HG02981 (cell line): ENCODE measurements at regions not wholly inside any gene's neighbourhood (a gene's known extent, or its start where the extent isn't known, plus 50 kb on each side); places are given as distances from the start of the nearest gene placed in this dataset.
"Not testable (repeated sequence)": the region's sequence is repeated elsewhere in the genome, so short reads cannot be mapped to it uniquely, and the experiment has no call there.

ENCODE experiments used
- ATAC-seq: cut with Tn5 transposase; IDR thresholded peaks from one replicate; pipeline ENCODE4 v1.9.1; 2021; ENCODE audit warnings: mild to moderate bottlenecking, moderate library complexity; ENCODE audit not compliant: unreplicated experiment

DNA sequence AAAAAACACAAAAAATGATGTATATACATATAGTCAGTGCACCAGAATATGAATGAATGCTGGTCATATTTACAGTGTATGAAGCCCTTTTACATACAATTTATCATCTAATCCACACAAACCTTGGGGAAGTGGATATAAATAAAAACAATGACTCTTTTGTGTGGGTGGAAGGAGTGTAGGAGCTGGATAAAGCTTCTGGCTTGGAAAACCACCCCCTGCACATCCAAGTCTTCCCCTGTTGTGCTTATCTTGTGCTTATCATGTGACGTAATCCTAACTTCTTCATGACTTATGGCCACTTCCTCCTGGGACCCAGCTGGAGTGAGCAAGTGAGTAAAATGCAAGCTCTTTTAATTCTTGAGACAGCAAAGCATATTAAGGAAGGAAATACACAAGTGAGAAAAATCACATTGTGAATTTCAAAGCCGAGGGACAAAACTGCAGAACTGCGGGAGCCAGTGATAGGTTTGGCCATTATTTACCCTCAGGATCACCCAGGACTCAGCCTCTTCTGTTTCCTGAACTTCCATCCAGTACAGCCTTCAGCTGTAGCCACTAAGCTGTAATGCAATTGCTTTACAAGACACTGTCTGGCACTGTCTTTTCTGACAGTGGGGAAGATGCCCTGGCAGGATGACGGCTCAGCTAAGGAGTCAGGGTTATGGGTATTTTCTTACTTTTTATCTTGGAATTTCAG, 104.0 kb upstream of the PPM1J start:
- ATAC-seq, result no peak

GRCh38 chr1:112817555-112818373, 102.6 kb upstream of the PPM1J start:
- ATAC-seq, result no peak

DNA sequence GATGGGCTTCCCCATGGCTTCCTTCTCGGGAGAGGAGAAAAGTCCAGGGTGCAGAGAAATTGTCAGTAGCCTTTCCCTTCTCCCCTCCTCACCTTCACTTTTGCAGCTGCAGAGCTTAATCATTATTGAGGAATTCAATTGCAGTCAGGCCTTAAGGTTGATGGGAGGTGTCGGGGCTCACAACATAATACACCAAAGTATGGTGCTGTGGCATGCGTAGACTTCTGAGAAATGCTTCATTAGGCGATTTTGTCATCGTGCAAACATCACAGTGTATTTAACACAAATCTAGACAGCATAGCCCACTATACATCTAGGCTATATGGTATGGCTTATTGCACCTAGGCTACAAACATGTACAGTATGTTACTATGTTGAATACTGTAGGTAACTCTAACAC, 100.2 kb upstream of the PPM1J start:
- no peak for ATAC-seq

GRCh38 chr1:112814645-112815044, 99.5 kb upstream of the PPM1J start:
- not testable (repeated sequence) for ATAC-seq

- ATAC-seq, result peak; percentile 48
Measured at GRCh38 chr1:112808861-112809684, 93.9 kb upstream of the PPM1J start.

DNA sequence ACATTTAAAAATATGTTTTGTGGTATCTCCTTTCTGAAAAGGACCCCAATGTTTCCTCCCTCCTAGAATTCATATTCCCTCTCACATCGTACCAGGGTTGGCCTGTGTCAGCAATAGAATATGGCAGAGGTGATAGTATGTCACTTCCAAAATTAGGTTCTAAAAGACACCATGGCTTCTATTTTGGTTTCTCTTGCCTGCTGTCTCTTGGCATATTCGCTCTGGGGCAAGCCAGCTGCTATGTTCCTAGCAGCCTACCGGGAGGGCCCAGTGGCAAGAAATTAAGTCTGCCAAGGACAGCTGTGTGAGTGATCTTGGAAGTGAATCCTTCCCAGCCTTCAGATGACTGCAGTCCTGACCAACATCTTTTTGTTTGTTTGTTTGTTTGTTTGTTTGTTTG, 92.9 kb upstream of the PPM1J start:
- ATAC-seq, result no peak

GRCh38 chr1:112807117-112807516, 92.0 kb upstream of the PPM1J start:
- no peak for ATAC-seq

DNA sequence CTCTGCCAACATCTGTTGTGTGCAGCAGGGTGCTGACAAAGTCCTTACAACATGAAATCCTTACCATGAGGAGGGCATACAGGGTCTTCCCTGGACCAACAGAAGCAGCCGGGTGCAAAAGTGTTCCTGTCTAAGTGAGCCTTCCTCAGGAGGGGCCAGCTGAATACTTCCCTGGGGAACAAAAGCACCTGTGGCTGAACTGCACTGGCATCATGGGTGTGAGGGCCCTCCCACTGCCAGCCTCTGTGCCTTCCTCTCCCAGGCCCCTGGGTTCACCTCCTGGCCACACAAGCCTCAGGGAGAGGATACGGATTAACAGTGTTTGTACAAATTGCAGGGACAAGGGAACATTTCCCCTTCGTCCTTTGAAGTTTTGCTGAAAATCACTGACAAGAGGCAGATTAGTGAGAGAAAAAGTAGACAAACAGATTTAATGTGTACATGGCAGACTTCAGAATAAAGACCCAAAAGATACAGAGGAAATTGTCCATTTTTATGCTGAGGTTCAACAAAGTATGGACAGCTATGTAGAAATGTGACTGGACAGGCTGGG, 91.0 kb upstream of the PPM1J start:
- no peak for ATAC-seq

- ATAC-seq, result no peak
Measured at GRCh38 chr1:112805155-112805853, 90.2 kb upstream of the PPM1J start.

- no peak for ATAC-seq
Measured at GRCh38 chr1:112803906-112804762, 89.0 kb upstream of the PPM1J start.

- ATAC-seq, result no peak
Measured at GRCh38 chr1:112800289-112800688, 85.2 kb upstream of the PPM1J start.

DNA sequence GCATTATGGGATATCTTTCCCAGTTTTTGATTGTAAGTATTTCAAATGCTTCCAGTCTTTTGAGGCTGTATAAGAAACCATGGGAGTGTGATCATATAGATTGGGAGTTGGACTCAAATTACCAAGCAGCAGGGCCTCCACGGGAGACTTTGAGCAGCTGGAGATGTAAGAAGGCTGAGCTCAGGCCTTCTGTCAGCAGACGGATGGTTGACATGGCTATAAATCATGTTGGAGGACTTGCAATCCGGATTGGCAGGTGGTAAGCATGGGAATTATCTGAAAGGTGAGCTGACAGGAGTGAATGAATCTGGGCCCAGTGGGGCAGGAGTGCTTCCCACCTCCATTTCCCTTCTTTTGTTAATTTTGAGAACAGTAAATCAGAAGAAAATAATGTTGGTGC, 83.2 kb upstream of the PPM1J start:
- no peak for ATAC-seq

- no peak for ATAC-seq
Measured at GRCh38 chr1:112797224-112797623, 82.1 kb upstream of the PPM1J start.

GRCh38 chr1:112794654-112795239, 79.6 kb upstream of the PPM1J start:
- ATAC-seq, result no peak

DNA sequence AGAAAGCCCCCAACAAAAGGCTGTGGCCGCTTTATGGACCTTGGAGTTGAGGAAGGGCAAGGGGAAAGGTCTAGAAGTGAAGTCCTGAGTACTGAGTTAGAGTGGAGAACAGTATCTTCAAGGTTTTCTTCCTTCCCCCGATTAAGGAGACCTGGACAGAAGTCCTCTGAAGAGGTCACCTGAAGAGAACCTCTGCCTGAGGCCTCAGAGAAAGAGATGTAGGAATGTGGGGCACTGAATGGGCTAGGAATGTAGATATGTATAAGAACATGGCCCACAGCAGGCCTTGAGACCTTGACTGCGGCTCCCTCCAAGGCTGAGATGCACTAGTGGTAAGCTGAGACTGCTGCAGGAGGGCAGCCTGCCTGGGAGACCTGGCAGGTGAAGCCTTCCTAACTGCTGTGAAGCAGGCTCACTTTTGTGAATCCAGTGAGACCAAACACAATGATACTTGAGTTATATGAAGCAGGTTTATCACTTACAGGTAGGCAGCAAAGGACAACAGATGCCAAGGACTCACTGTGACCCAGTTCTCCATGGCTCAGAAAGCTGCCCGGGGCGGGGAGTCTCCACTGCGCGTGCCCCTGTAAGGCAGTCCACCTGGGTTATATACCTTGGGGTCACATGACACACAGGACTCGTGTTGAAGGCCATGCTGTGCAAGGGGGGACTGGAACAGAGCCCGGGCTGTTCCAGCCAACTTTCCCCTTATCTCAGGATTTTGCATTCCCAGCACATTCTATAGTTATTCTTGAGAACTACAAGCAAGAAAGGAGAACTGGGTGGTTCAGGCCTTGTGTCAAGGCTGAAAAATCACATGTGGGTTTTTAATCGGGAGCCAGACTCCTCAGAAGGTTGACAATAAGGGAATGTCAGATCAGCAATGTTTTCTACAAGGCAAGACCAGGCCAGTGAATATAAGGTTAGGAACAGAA, 78.8 kb upstream of the PPM1J start:
- no peak for ATAC-seq

GRCh38 chr1:112791723-112792104, 76.6 kb upstream of the PPM1J start:
- no peak for ATAC-seq

DNA sequence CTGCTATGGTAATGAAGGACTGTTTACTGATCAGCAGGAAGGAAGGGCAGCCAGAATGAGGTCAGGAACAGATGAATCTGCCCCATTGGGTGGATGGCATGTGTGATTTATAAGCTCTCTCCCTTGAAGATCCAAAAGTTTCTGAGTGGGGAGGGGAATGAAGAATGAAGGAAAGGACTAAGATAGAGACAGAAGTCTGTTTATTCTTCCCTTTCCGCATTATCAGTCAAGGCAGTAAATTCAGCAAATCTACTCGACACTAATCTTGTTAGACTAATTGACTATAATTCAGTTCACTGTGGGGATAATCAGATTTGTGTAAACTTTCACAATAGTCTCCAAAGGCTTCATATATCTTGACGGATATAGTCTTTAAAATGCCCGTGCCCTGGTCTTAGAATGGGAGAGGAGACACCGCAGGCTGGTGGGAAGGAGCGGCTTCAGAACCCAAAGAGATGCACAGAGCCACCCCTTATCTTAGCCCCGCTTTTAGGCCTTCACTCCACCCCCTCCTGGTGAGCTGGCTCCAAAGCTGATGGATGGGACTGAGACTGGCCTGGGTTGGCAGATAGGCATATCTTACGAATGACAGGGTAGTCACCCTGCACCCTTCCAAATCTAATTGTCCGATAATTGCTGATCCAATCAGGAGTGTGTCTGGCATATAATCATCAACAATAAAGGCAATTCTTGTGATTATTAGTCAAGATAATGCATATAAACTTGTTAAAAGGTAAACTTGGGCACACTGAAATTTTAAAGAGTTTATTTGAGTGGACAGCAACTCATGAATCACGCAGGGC, 76.0 kb upstream of the PPM1J start:
- ATAC-seq, result no peak
